Astrocyte (in vitro differentiated cells and primary cell): ENCODE measurements at regions not wholly inside any gene's neighbourhood (a gene's known extent, or its start where the extent isn't known, plus 50 kb on each side); places are given as distances from the start of the nearest gene placed in this dataset.

Experiments
- DNase-seq: peaks from one replicate; pipeline ENCODE4 v3.0.0-alpha.2; 2010; ENCODE audit warnings: low read depth
- FAIRE-seq: peaks from 2 replicates; lab custom pipeline; 2011; peaks lifted over from hg19 to GRCh38; lab: Jason Lieb, UNC
- H2AFZ ChIP-seq: 2 replicates; pipeline ENCODE4 v1.6.0; 2012; ENCODE audit warnings: low read depth, low read length, inconsistent platforms
- H3K27ac ChIP-seq: 2 replicates; pipeline ENCODE4 v1.5.1; 2011; ENCODE audit warnings: low read depth, low read length, inconsistent platforms
- H3K27me3 ChIP-seq: 2 replicates; pipeline ENCODE4 v1.6.0; 2011; ENCODE audit warnings: low read length, inconsistent platforms; ENCODE audit not compliant: insufficient read depth
- H3K36me3 ChIP-seq: 2 replicates; pipeline ENCODE4 v1.5.1; 2011; ENCODE audit warnings: low read length, inconsistent platforms; ENCODE audit not compliant: insufficient read depth
- H3K4me1 ChIP-seq: 2 replicates; pipeline ENCODE4 v1.5.1; 2011; ENCODE audit warnings: low read length, inconsistent platforms; ENCODE audit not compliant: insufficient read depth
- H3K4me2 ChIP-seq: 2 replicates; pipeline ENCODE4 v1.6.0; 2012; ENCODE audit warnings: low read length, inconsistent platforms
- H3K4me3 ChIP-seq: 2 replicates; pipeline ENCODE4 v1.5.1; 2011; ENCODE audit warnings: low read depth, mild to moderate bottlenecking, low read length, inconsistent platforms; ENCODE audit not compliant: insufficient read depth
- H3K79me2 ChIP-seq: 2 replicates; pipeline ENCODE4 v1.6.0; 2012; ENCODE audit warnings: mild to moderate bottlenecking, low read length, inconsistent platforms; ENCODE audit not compliant: insufficient read depth
- H3K9ac ChIP-seq: 2 replicates; pipeline ENCODE4 v1.6.0; 2012; ENCODE audit warnings: mild to moderate bottlenecking, low read length, inconsistent platforms
- H3K9me3 ChIP-seq: 2 replicates; pipeline ENCODE4 v1.5.1; 2012; ENCODE audit warnings: low read depth, mild to moderate bottlenecking, low read length, inconsistent platforms; ENCODE audit not compliant: insufficient read depth
- H4K20me1 ChIP-seq: 2 replicates; pipeline ENCODE4 v1.6.0; 2012; ENCODE audit warnings: low read length, inconsistent platforms; ENCODE audit not compliant: insufficient read depth
- H3K27ac Mint-ChIP-seq: one replicate; pipeline ENCODE4 v1.8.0; 2021; ENCODE audit warnings: mild to moderate bottlenecking, mixed read lengths; ENCODE audit not compliant: unreplicated experiment
- H3K27me3 Mint-ChIP-seq: one replicate; pipeline ENCODE4 v1.8.0; 2021; ENCODE audit warnings: low read depth, mixed read lengths; ENCODE audit not compliant: unreplicated experiment
- H3K36me3 Mint-ChIP-seq: one replicate; pipeline ENCODE4 v1.8.0; 2021; ENCODE audit warnings: low read depth, mixed read lengths; ENCODE audit not compliant: unreplicated experiment
- H3K4me1 Mint-ChIP-seq: one replicate; pipeline ENCODE4 v1.8.0; 2021; ENCODE audit warnings: low read depth, mixed read lengths; ENCODE audit not compliant: unreplicated experiment
- H3K4me3 Mint-ChIP-seq: one replicate; pipeline ENCODE4 v1.8.0; 2021; ENCODE audit warnings: mild to moderate bottlenecking, moderate library complexity, mixed read lengths; ENCODE audit not compliant: unreplicated experiment
- H3K9me3 Mint-ChIP-seq: one replicate; pipeline ENCODE4 v1.8.0; 2021; ENCODE audit warnings: mild to moderate bottlenecking, mixed read lengths; ENCODE audit not compliant: unreplicated experiment
- CTCF ChIP-seq: IDR thresholded peaks from 2 replicates; pipeline ENCODE4 v1.5.1; 2011; ENCODE audit warnings: low read depth, mild to moderate bottlenecking, inconsistent platforms, low read length, moderate library complexity; ENCODE audit not compliant: insufficient read depth
- EZH2 ChIP-seq: IDR thresholded peaks from 2 replicates; pipeline ENCODE4 v1.6.1; 2012; ENCODE audit warnings: mild to moderate bottlenecking, low read length, inconsistent platforms; ENCODE audit not compliant: insufficient read depth

- no peak for FAIRE-seq
- H3K9me3 ChIP-seq, result peaks cover 13% of the 10 kb centered on the region
- H3K9me3 Mint-ChIP-seq, result peaks cover 20% of the 10 kb centered on the region
These were observed 734.8 kb upstream of the SALL3 start for GRCh38 chr18:78244779-78245178.

GRCh38 chr18:78245451-78245850 lies 734.2 kb upstream of the SALL3 start:
- Mint-ChIP-seq H3K36me3 (no peaks in the 10 kb centered on the region), H3K4me3 (no peak overlapping the region), H3K27ac (no peak overlapping the region), H3K27me3 (no peaks in the 10 kb centered on the region), H3K9me3 (peaks cover 19% of the 10 kb centered on the region), H3K4me1 (no peaks in the 10 kb centered on the region)
- TF ChIP-seq CTCF, result no peak
- no peak for TF ChIP-seq EZH2
- no peak overlapping the region for H3K4me3 ChIP-seq
- no peak for DNase-seq
- H4K20me1 ChIP-seq, result no peaks in the 10 kb centered on the region
- H3K9ac ChIP-seq, result no peak overlapping the region
- no peak overlapping the region for H3K27ac ChIP-seq
- H3K27me3 ChIP-seq, result no peaks in the 10 kb centered on the region
- no peaks in the 10 kb centered on the region for H3K36me3 ChIP-seq
- FAIRE-seq, result no peak
- peaks cover 13% of the 10 kb centered on the region for H3K9me3 ChIP-seq
- H3K4me2 ChIP-seq, result no peak overlapping the region
- H3K4me1 ChIP-seq, result no peaks in the 10 kb centered on the region
- H3K79me2 ChIP-seq, result no peaks in the 10 kb centered on the region
- no peak overlapping the region for H2AFZ ChIP-seq

More at GRCh38 chr18:78244779-78245178, 734.8 kb upstream of the SALL3 start:
- Histone ChIP-seq H3K79me2 (no peaks in the 10 kb centered on the region), H3K9ac (no peak overlapping the region), H3K27me3 (no peaks in the 10 kb centered on the region), H3K4me2 (no peak overlapping the region), H3K4me3 (no peak overlapping the region), H3K36me3 (no peaks in the 10 kb centered on the region), H2AFZ (no peak overlapping the region), H4K20me1 (no peaks in the 10 kb centered on the region), H3K4me1 (no peaks in the 10 kb centered on the region), H3K27ac (no peak overlapping the region)
- H3K4me1 Mint-ChIP-seq, result no peaks in the 10 kb centered on the region
- TF ChIP-seq EZH2 (no peak), CTCF (no peak)
- no peak overlapping the region for H3K27ac Mint-ChIP-seq
- no peak for DNase-seq
- H3K36me3 Mint-ChIP-seq, result no peaks in the 10 kb centered on the region
- H3K4me3 Mint-ChIP-seq, result no peak overlapping the region
- no peaks in the 10 kb centered on the region for H3K27me3 Mint-ChIP-seq

- Mint-ChIP-seq H3K36me3 (no peaks in the 10 kb centered on the region), H3K9me3 (peaks cover 18% of the 10 kb centered on the region), H3K4me3 (no peak overlapping the region), H3K27me3 (no peaks in the 10 kb centered on the region), H3K27ac (no peak overlapping the region), H3K4me1 (no peaks in the 10 kb centered on the region)
- no peaks in the 10 kb centered on the region for H4K20me1 ChIP-seq
- no peak overlapping the region for H3K27ac ChIP-seq
- DNase-seq (no peak), FAIRE-seq (no peak)
- H3K36me3 ChIP-seq, result no peaks in the 10 kb centered on the region
- TF ChIP-seq CTCF, result no peak
- H3K4me1 ChIP-seq, result no peaks in the 10 kb centered on the region
- H3K9ac ChIP-seq, result no peak overlapping the region
- no peak overlapping the region for H2AFZ ChIP-seq
- H3K27me3 ChIP-seq, result no peaks in the 10 kb centered on the region
- H3K4me2 ChIP-seq, result no peak overlapping the region
- no peak overlapping the region for H3K4me3 ChIP-seq
- no peaks in the 10 kb centered on the region for H3K79me2 ChIP-seq
- peaks cover 13% of the 10 kb centered on the region for H3K9me3 ChIP-seq
These were observed 733.6 kb upstream of the SALL3 start for GRCh38 chr18:78246050-78246449.
